ENCODE measurements at regions not wholly inside any gene's neighbourhood (a gene's known extent, or its start where the extent isn't known, plus 50 kb on each side); places are given as distances from the start of the nearest gene placed in this dataset.

GRCh38 chr13:107529035-107529434 is 686.3 kb downstream of the LIG4 start:
- Histone ChIP-seq H3K4me3 (ENCODE audit: low read depth, low read length) (no peak overlapping the region), H3K9me3 (no peaks in the 10 kb centered on the region), H3K36me3 (ENCODE audit: control insufficient read depth, insufficient read depth, low read length) (no peaks in the 10 kb centered on the region), H3K4me1 (no peaks in the 10 kb centered on the region), H3K27me3 (replicated peaks; ENCODE audit: control insufficient read depth, insufficient read depth, low read length) (no peaks in the 10 kb centered on the region)
- no peak for TF ChIP-seq CTCF (IDR thresholded peaks at IDR 0.05; ENCODE audit: insufficient read depth in 1 of 2, low read depth in 1 of 2, low read length in 1 of 2, severe bottlenecking in 1 of 2, unreplicated experiment in 1 of 2)
- no peak for DNase-seq
- Mint-ChIP-seq H3K27ac (ENCODE audit: unreplicated experiment) (no peak overlapping the region), H3K4me1 (ENCODE audit: low read depth, unreplicated experiment) (no peaks in the 10 kb centered on the region), H3K4me3 (ENCODE audit: unreplicated experiment) (no peak overlapping the region), H3K9me3 (ENCODE audit: unreplicated experiment) (no peaks in the 10 kb centered on the region), H3K36me3 (ENCODE audit: insufficient read depth, unreplicated experiment) (no peaks in the 10 kb centered on the region), H3K27me3 (ENCODE audit: insufficient read depth, unreplicated experiment) (peaks cover 3% of the 10 kb centered on the region)
- CTCF ChIA-PET = no interaction called here
- no TSS peak for BruUV-seq (replicated peaks)
- POLR2A ChIA-PET = no interaction called here
- intact Hi-C loops (cut with micrococcal nuclease; ENCODE audit: unreplicated experiment) = no loop called here

GRCh38 chr13:107518780-107519179 is 696.6 kb downstream of the LIG4 start:
- Histone ChIP-seq H3K36me3 (ENCODE audit: control insufficient read depth, insufficient read depth, low read length) (no peaks in the 10 kb centered on the region), H3K4me1 (no peaks in the 10 kb centered on the region), H3K27me3 (replicated peaks; ENCODE audit: control insufficient read depth, insufficient read depth, low read length) (no peaks in the 10 kb centered on the region), H3K4me3 (ENCODE audit: low read depth, low read length) (no peak overlapping the region), H3K9me3 (no peaks in the 10 kb centered on the region)
- Mint-ChIP-seq H3K4me3 (ENCODE audit: unreplicated experiment) (no peak overlapping the region), H3K9me3 (ENCODE audit: unreplicated experiment) (no peaks in the 10 kb centered on the region), H3K27ac (ENCODE audit: unreplicated experiment) (no peak overlapping the region), H3K27me3 (ENCODE audit: insufficient read depth, unreplicated experiment) (peaks cover 3% of the 10 kb centered on the region), H3K36me3 (ENCODE audit: insufficient read depth, unreplicated experiment) (no peaks in the 10 kb centered on the region), H3K4me1 (ENCODE audit: low read depth, unreplicated experiment) (no peaks in the 10 kb centered on the region)
- CTCF ChIA-PET = no interaction called here
- no peak for TF ChIP-seq CTCF (IDR thresholded peaks at IDR 0.05; ENCODE audit: insufficient read depth in 1 of 2, low read depth in 1 of 2, low read length in 1 of 2, severe bottlenecking in 1 of 2, unreplicated experiment in 1 of 2)
- no peak for DNase-seq
- intact Hi-C loops (cut with micrococcal nuclease; ENCODE audit: unreplicated experiment) = no loop called here
- POLR2A ChIA-PET = no interaction called here
- BruUV-seq (replicated peaks) = no TSS peak

DNA sequence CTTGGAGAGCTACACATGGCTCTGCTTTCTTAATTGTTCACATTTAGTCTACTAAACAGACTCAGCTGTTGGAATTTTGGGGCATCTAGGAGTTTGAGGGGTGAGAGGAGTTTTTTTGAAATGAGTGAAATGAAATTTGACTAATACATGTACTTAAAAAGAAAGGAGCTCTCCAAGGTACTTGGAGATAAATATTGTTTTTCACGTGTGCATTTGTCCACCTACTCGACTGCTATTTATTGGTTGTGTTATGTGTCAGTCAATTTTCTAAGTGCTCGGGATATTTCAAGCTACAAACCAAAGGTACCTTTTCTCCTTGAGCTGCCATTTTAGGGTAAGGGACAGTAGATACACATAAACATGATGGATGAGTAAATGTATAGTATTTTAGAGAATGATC is 697.0 kb downstream of the LIG4 start:
- ChIA-PET CTCF (no interaction called here), POLR2A (no interaction called here)
- Histone ChIP-seq H3K4me3 (ENCODE audit: low read depth, low read length) (no peak overlapping the region), H3K27me3 (replicated peaks; ENCODE audit: control insufficient read depth, insufficient read depth, low read length) (no peaks in the 10 kb centered on the region), H3K9me3 (no peaks in the 10 kb centered on the region), H3K4me1 (no peaks in the 10 kb centered on the region), H3K36me3 (ENCODE audit: control insufficient read depth, insufficient read depth, low read length) (no peaks in the 10 kb centered on the region)
- Mint-ChIP-seq H3K27ac (ENCODE audit: unreplicated experiment) (no peak overlapping the region), H3K36me3 (ENCODE audit: insufficient read depth, unreplicated experiment) (no peaks in the 10 kb centered on the region), H3K9me3 (ENCODE audit: unreplicated experiment) (no peaks in the 10 kb centered on the region), H3K27me3 (ENCODE audit: insufficient read depth, unreplicated experiment) (peaks cover 6% of the 10 kb centered on the region), H3K4me1 (ENCODE audit: low read depth, unreplicated experiment) (no peaks in the 10 kb centered on the region), H3K4me3 (ENCODE audit: unreplicated experiment) (no peak overlapping the region)
- no peak for TF ChIP-seq CTCF (IDR thresholded peaks at IDR 0.05; ENCODE audit: insufficient read depth in 1 of 2, low read depth in 1 of 2, low read length in 1 of 2, severe bottlenecking in 1 of 2, unreplicated experiment in 1 of 2)
- intact Hi-C loops (cut with micrococcal nuclease; ENCODE audit: unreplicated experiment) = no loop called here
- DNase-seq = no peak
- no TSS peak for BruUV-seq (replicated peaks)
